ENCODE measurements at regions not wholly inside any gene's neighbourhood (a gene's known extent, or its start where the extent isn't known, plus 50 kb on each side); places are given as distances from the start of the nearest gene placed in this dataset.
"Not testable (repeated sequence)": the region's sequence is repeated elsewhere in the genome, so short reads cannot be mapped to it uniquely, and the experiment has no call there.

DNA sequence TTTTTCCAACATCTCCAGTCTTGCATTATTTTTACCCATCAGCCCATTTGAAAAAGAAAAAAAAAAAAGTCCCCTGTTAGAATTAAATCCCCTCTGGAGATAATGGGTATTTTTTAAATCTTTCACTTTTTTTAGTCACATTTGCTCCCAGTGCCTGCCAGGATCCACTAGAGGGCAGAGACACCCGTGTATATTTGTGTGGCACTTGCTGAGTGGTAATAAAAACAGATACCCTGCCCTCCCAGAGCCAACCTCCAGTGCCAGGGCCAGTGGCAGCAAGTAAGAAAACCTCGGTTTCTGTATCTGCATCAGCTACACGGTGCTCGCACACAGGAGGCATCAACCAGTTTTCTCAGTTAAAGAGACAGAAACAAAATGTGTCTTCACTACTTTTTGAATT is 135.1 kb upstream of the DUSP22 start:
- not testable (repeated sequence) for TF ChIP-seq POLR2A, POLR2AphosphoS5 (IDR thresholded peaks at IDR 0.05; ENCODE audit: low read depth, low read length)
